K562 (cell line): ENCODE measurements at regions not wholly inside any gene's neighbourhood (a gene's known extent, or its start where the extent isn't known, plus 50 kb on each side); places are given as distances from the start of the nearest gene placed in this dataset.

Experiments
- ATAC-seq: fragments of 200-7000 bp; cut with Tn5 transposase; 3 replicates; pipeline ENCODE4 v1.9.1; 2020; ENCODE audit warnings: moderate library complexity
- BruUV-seq: library from RNA; stranded (reverse); fragments of 400-500 nt; replicated peaks from 2 replicates; lab custom pipeline; 2021; lab: Mats Ljungman, UMichigan
- CTCF ChIA-PET: fragments of 300-600 bp; formaldehyde crosslinking; extraction: SDS; loops from one replicate; lab custom pipeline; 2021; ENCODE audit warnings: low intra/inter-chr PET ratio; lab: Yijun Ruan, JAX
- POLR2A ChIA-PET: fragments of 300-600, 350-650 bp; sonication (Branson Sonifier 250); formaldehyde crosslinking; extraction: SDS; loops from one replicate; lab custom pipeline; 2021; ENCODE audit warnings: antibody characterized with exemption, inconsistent platforms; lab: Yijun Ruan, JAX
- DNase-seq, 4 experiments: peaks; one replicate each; pipeline versions ENCODE4 v3.0.0 to v3.0.0-alpha.2; 2011 to 2018; ENCODE audit warnings: low spot score in 3 of 4, mixed read lengths in 3 of 4; ENCODE audit errors: extremely low read depth in 1 of 4
- FAIRE-seq: peaks from 2 replicates; lab custom pipeline; 2011; peaks lifted over from hg19 to GRCh38; lab: Jason Lieb, UNC
- H2AFZ ChIP-seq: 2 replicates; pipeline ENCODE4 v1.6.0; 2011; ENCODE audit warnings: low read depth, low read length, control low read depth, inconsistent platforms
- H3K27ac ChIP-seq: fragments of 200-600 bp; 3 replicates; pipeline ENCODE4 v1.8.0; 2011; ENCODE audit warnings: low read depth, mild to moderate bottlenecking, control low read depth, inconsistent platforms, low read length, moderate library complexity, mixed read lengths; ENCODE audit errors: extremely low read depth
- H3K27me3 ChIP-seq, 2 experiments: fragments of 300-600 bp in 1 of 2; 2 replicates in 1 of 2; 3 replicates in 1 of 2; pipeline versions ENCODE4 v1.6.0 to v1.8.0; 2011; ENCODE audit warnings: inconsistent platforms in 2 of 2, low read length in 2 of 2, mild to moderate bottlenecking in 1 of 2, mixed read lengths in 1 of 2, moderate library complexity in 1 of 2; ENCODE audit not compliant: control insufficient read depth in 2 of 2, insufficient read depth in 2 of 2
- H3K36me3 ChIP-seq: fragments of 300-600 bp; 3 replicates; pipeline ENCODE4 v1.8.0; 2011; ENCODE audit warnings: mild to moderate bottlenecking, low read length, inconsistent platforms; ENCODE audit not compliant: control insufficient read depth, insufficient read depth
- H3K4me1 ChIP-seq, 2 experiments: fragments of 200-600 bp in 1 of 2; replicated peaks in 1 of 2; 2 replicates in 1 of 2; 3 replicates in 1 of 2; pipeline versions ENCODE4 v1.5.1 to v1.8.0; 2011; ENCODE audit warnings: inconsistent platforms in 2 of 2, low read length in 2 of 2, mild to moderate bottlenecking in 1 of 2, mixed read lengths in 1 of 2, moderate library complexity in 1 of 2; ENCODE audit not compliant: control insufficient read depth in 2 of 2, insufficient read depth in 2 of 2
- H3K4me2 ChIP-seq: 2 replicates; pipeline ENCODE4 v1.6.1; 2011; ENCODE audit warnings: low read length, control low read depth, inconsistent platforms, mixed read lengths; ENCODE audit not compliant: insufficient read depth
- H3K4me3 ChIP-seq: fragments of 200-600 bp; sonication (generic), shearing (Covaris generic); 2 replicates; pipeline ENCODE4 v1.5.1; 2016; ENCODE audit warnings: control low read depth, inconsistent platforms
- H3K79me2 ChIP-seq: fragments of 200-600 bp; 3 replicates; pipeline ENCODE4 v1.8.0; 2011; ENCODE audit warnings: low read length, inconsistent platforms; ENCODE audit not compliant: control insufficient read depth, insufficient read depth
- H3K9ac ChIP-seq, 2 experiments: 2 replicates each; pipeline versions ENCODE4 v1.6.0 to v1.6.1; 2011; ENCODE audit warnings: low read depth in 2 of 2, low read length in 2 of 2, control low read depth in 1 of 2, inconsistent platforms in 1 of 2, mild to moderate bottlenecking in 1 of 2, mixed read lengths in 1 of 2; ENCODE audit not compliant: insufficient read depth in 1 of 2
- H3K9me1 ChIP-seq: one replicate; pipeline ENCODE4 v1.6.0; 2011; ENCODE audit warnings: inconsistent platforms, mild to moderate bottlenecking, low read length, moderate library complexity; ENCODE audit not compliant: control insufficient read depth, insufficient read depth
- H3K9me3 ChIP-seq: replicated peaks from 2 replicates; pipeline ENCODE4 v1.5.1; 2011; ENCODE audit warnings: low read depth, low read length, inconsistent platforms; ENCODE audit not compliant: control insufficient read depth, insufficient read depth
- H4K20me1 ChIP-seq: replicated peaks from 2 replicates; pipeline ENCODE4 v1.6.1; 2011; ENCODE audit warnings: low read length, inconsistent platforms, mixed read lengths; ENCODE audit not compliant: control insufficient read depth, insufficient read depth
- FIP1L1 ChIP-seq: fragments of 200-400 bp; formaldehyde crosslinking; IDR thresholded peaks from 2 replicates; pipeline ENCODE4 v1.6.1; 2018; ENCODE audit warnings: mild to moderate bottlenecking, low read depth, low read length; ENCODE audit not compliant: poor library complexity, severe bottlenecking
- HMBOX1 ChIP-seq: sonication (generic); IDR thresholded peaks from 2 replicates; pipeline ENCODE4 v1.6.1; 2016
- HNRNPK ChIP-seq: fragments of 200-400 bp; formaldehyde crosslinking; IDR thresholded peaks from one replicate; pipeline ENCODE4 v1.6.1; 2018; ENCODE audit warnings: mild to moderate bottlenecking, low read depth, low read length; ENCODE audit not compliant: poor library complexity, severe bottlenecking
- HNRNPL ChIP-seq: fragments of 200-400 bp; formaldehyde crosslinking; IDR thresholded peaks from 2 replicates; pipeline ENCODE4 v1.6.1; 2017; ENCODE audit warnings: low read depth, mild to moderate bottlenecking, low read length
- MXI1 ChIP-seq: IDR thresholded peaks from 2 replicates; pipeline ENCODE4 v1.6.1; 2011; ENCODE audit warnings: low read depth, mild to moderate bottlenecking, improper control_type of control experiment, low read length
- MYBL2 ChIP-seq, 2 experiments: fragments of 450-650 bp in 1 of 2; sonication (generic) in 1 of 2; formaldehyde crosslinking in 1 of 2; IDR thresholded peaks; 2 replicates each; pipeline versions ENCODE4 v1.6.1 to v1.8.1; 2017 to 2022; ENCODE audit warnings: borderline replicate concordance in 1 of 2, inconsistent platforms in 1 of 2, low read depth in 1 of 2, mild to moderate bottlenecking in 1 of 2, missing genetic modification reagents in 1 of 2, moderate library complexity in 1 of 2
- NR0B1 ChIP-seq: fragments of 450-650 bp; IDR thresholded peaks from one replicate; pipeline ENCODE4 v1.6.1; 2018; ENCODE audit warnings: mild to moderate bottlenecking, moderate library complexity; ENCODE audit not compliant: partially characterized antibody
- NRF1 ChIP-seq, 2 experiments: fragments of 450-650 bp; IDR thresholded peaks in 1 of 2; conservative IDR thresholded peaks in 1 of 2; 2 replicates each; pipeline ENCODE4 v1.6.1; 2014; ENCODE audit warnings: mild to moderate bottlenecking in 2 of 2
- OTX1 ChIP-seq: fragments of 450-650 bp; formaldehyde crosslinking; IDR thresholded peaks from 2 replicates; pipeline ENCODE4 v1.4.0; 2022; ENCODE audit warnings: mild to moderate bottlenecking
- POU5F1 ChIP-seq: fragments of 150-350 bp; IDR thresholded peaks from 2 replicates; pipeline ENCODE4 v1.6.1; 2014; ENCODE audit warnings: borderline replicate concordance, low read length, low read depth, mild to moderate bottlenecking; ENCODE audit not compliant: partially characterized antibody
- SMARCB1 ChIP-seq: IDR thresholded peaks from 2 replicates; pipeline ENCODE4 v1.6.1; 2011; ENCODE audit warnings: improper control_type of control experiment, low read depth; ENCODE audit not compliant: insufficient read length
- THAP12 ChIP-seq: fragments of 250-450 bp; sonication (Bioruptor Pico); IDR thresholded peaks from 2 replicates; pipeline ENCODE4 v1.9.0; 2021; ENCODE audit warnings: mild to moderate bottlenecking, inconsistent platforms
- XRCC4 ChIP-seq: IDR thresholded peaks from one replicate; pipeline ENCODE4 v1.6.1; 2011; ENCODE audit not compliant: insufficient read depth, insufficient read length; ENCODE audit errors: extremely low read depth
- ZBTB12 ChIP-seq: fragments of 250-450 bp; sonication (Bioruptor Pico); IDR thresholded peaks from 2 replicates; pipeline ENCODE4 v1.4.0; 2020
- ZNF174 ChIP-seq: fragments of 250-450 bp; sonication (Bioruptor Pico); IDR thresholded peaks from 2 replicates; pipeline ENCODE4 v1.4.0; 2020; ENCODE audit warnings: mild to moderate bottlenecking
- ZNF384 ChIP-seq: IDR thresholded peaks from 2 replicates; pipeline ENCODE4 v1.6.1; 2012; ENCODE audit warnings: low read depth, low read length, improper control_type of control experiment
- WGBS: fragments of 100-300 bp; shearing (Covaris generic); methylation state at CpG from one replicate; pipeline ENCODE4 v1.1.6; 2016; ENCODE audit warnings: low coverage, mixed read lengths; ENCODE audit not compliant: insufficient coverage; ENCODE audit errors: missing lambda C conversion rate; 5-methylcytosine and 5-hydroxymethylcytosine counted together
- in situ Hi-C: fragments of 300-500 bp; cut with MboI; formaldehyde crosslinking; loops from 4 replicates; pipeline ENCODE4 v1.15.0; 2018; ENCODE audit warnings: inconsistent platforms, mixed read lengths
- intact Hi-C: fragments of 100-400 bp; cut with micrococcal nuclease; formaldehyde crosslinking; loops from 2 replicates; pipeline ENCODE4 v1.14.2; 2022

GRCh38 chr12:116502989-116503496, 56.1 kb upstream of the MAP1LC3B2 start:
- no peaks in the 10 kb centered on the region for H3K9me3 ChIP-seq
- no peak for FAIRE-seq
- no peaks in the 10 kb centered on the region for H3K79me2 ChIP-seq
- no TSS peak for BruUV-seq
- peaks cover 5 to 7% of the 10 kb centered on the region in 2 experiments; a peak in 4 of 5 replicates for H3K4me1 ChIP-seq
- DNase-seq = peak in 1 of 4 experiments; percentile 20
- 51% methylated on average over 9 of the region's 9 CpGs for WGBS
- no peaks in the 10 kb centered on the region for H3K27me3 ChIP-seq
- in situ Hi-C loops (no loop called here), intact Hi-C loops (no loop called here)
- H3K36me3 ChIP-seq = no peaks in the 10 kb centered on the region
- H2AFZ ChIP-seq = peak overlapping the region; percentile 67
- H3K4me3 ChIP-seq = no peak overlapping the region
- H4K20me1 ChIP-seq = no peaks in the 10 kb centered on the region
- CTCF ChIA-PET = no interaction called here
- POLR2A ChIA-PET = interaction anchor here (0.7 to 0.8 kb wide), 2 partner anchors 14 to 195 kb away, joined by 3 to 4 read pairs; no protein-coding TSS in a partner anchor
- no peak overlapping the region; a peak in 1 of 4 replicates for H3K9ac ChIP-seq
- peak; percentile 20; the same call in 2 of the 3 replicates for ATAC-seq
- H3K4me2 ChIP-seq = no peak overlapping the region
- H3K9me1 ChIP-seq = no peaks in the 10 kb centered on the region
- no peak overlapping the region for H3K27ac ChIP-seq
- TF ChIP-seq ZNF174 = no peak
- TF ChIP-seq HNRNPK = no peak
- TF ChIP-seq MXI1 = no peak
- no peak for TF ChIP-seq SMARCB1
- no peak for TF ChIP-seq ZBTB12 (CRISPR knock-in tag)
- no peak for TF ChIP-seq FIP1L1
- no peak for TF ChIP-seq XRCC4
- no peak for TF ChIP-seq HNRNPL
- TF ChIP-seq POU5F1 = no peak
- TF ChIP-seq HMBOX1 = peak; percentile 76
- TF ChIP-seq ZNF384 = no peak
- TF ChIP-seq NRF1 (conservative IDR thresholded peaks at IDR 0.05 in 1 of 2, IDR thresholded peaks at IDR 0.05 in 1 of 2) = peak in 1 of 2 experiments; percentile 17; a peak in 2 of 4 replicates
- no peak for TF ChIP-seq MYBL2 (IDR thresholded peaks at IDR 0.05; ENCODE audit: low read depth)
- no peak for TF ChIP-seq MYBL2 (CRISPR knock-in tag; IDR thresholded peaks at IDR 0.05; ENCODE audit: borderline replicate concordance)
- TF ChIP-seq OTX1 (CRISPR knock-in tag) = no peak
- TF ChIP-seq THAP12 (CRISPR knock-in tag) = no peak
- no peak for TF ChIP-seq NR0B1
